ENCODE measurements at regions not wholly inside any gene's neighbourhood (a gene's known extent, or its start where the extent isn't known, plus 50 kb on each side); places are given as distances from the start of the nearest gene placed in this dataset.

- Histone ChIP-seq H3K9me3 (ENCODE audit: low read depth) (no peaks in the 10 kb centered on the region), H3K36me3 (ENCODE audit: low read depth) (no peaks in the 10 kb centered on the region), H3K27ac (no peak overlapping the region), H4K20me1 (ENCODE audit: insufficient read depth) (no peaks in the 10 kb centered on the region), H3K4me1 (ENCODE audit: insufficient read depth) (no peaks in the 10 kb centered on the region), H3K9ac (no peak overlapping the region), H3K9me2 (ENCODE audit: insufficient read depth) (no peaks in the 10 kb centered on the region), H3K79me2 (ENCODE audit: insufficient read depth) (peaks cover 25% of the 10 kb centered on the region; the same call in 1 of the 2 replicates), H3K4me2 (ENCODE audit: unreplicated experiment) (no peak overlapping the region), H3K4me3 (no peak overlapping the region), H2AFZ (no peak overlapping the region), H3K27me3 (replicated peaks; ENCODE audit: insufficient read depth) (no peaks in the 10 kb centered on the region), H3F3A (ENCODE audit: insufficient read depth) (peaks cover 4% of the 10 kb centered on the region; the same call in 1 of the 2 replicates)
- in situ Hi-C loops (cut with MboI), result no loop called here
- TF ChIP-seq EZH2phosphoT487 (IDR thresholded peaks at IDR 0.05; ENCODE audit: insufficient read depth, low read depth), result no peak
- TF ChIP-seq EZH2 (IDR thresholded peaks at IDR 0.05; ENCODE audit: insufficient read depth, poor library complexity, severe bottlenecking), result no peak
- WGBS, 2 experiments (ENCODE audit: low coverage in 1 of 2, low lambda C conversion rate in 2 of 2, missing lambda C conversion rate in 2 of 2), result 76 to 80% methylated on average over 6 of the region's 6 CpGs
- no peak for DNase-seq
Observed at GRCh38 chr21:16353764-16354163, 624.0 kb downstream of the USP25 start.

GRCh38 chr21:16357994-16358393, 628.2 kb downstream of the USP25 start:
- no peak overlapping the region for H2AFZ ChIP-seq
- TF ChIP-seq EZH2phosphoT487 (IDR thresholded peaks at IDR 0.05; ENCODE audit: insufficient read depth, low read depth) (no peak), EZH2 (IDR thresholded peaks at IDR 0.05; ENCODE audit: insufficient read depth, poor library complexity, severe bottlenecking) (no peak)
- no peak overlapping the region for H3K27ac ChIP-seq
- H3K79me2 ChIP-seq (ENCODE audit: insufficient read depth), result peaks cover 23% of the 10 kb centered on the region
- peaks cover 3% of the 10 kb centered on the region for H3K9me3 ChIP-seq (ENCODE audit: low read depth)
- H3K4me1 ChIP-seq (ENCODE audit: insufficient read depth), result no peaks in the 10 kb centered on the region
- no peaks in the 10 kb centered on the region for H3K27me3 ChIP-seq (replicated peaks; ENCODE audit: insufficient read depth)
- H3F3A ChIP-seq (ENCODE audit: insufficient read depth), result peaks cover 4% of the 10 kb centered on the region; the same call in 1 of the 2 replicates
- no peaks in the 10 kb centered on the region for H3K9me2 ChIP-seq (ENCODE audit: insufficient read depth)
- no peaks in the 10 kb centered on the region for H3K36me3 ChIP-seq (ENCODE audit: low read depth)
- no peaks in the 10 kb centered on the region for H4K20me1 ChIP-seq (ENCODE audit: insufficient read depth)
- DNase-seq, result no peak
- no peak overlapping the region for H3K4me2 ChIP-seq (ENCODE audit: unreplicated experiment)
- in situ Hi-C loops (cut with MboI), result no loop called here
- H3K4me3 ChIP-seq, result no peak overlapping the region
- no peak overlapping the region for H3K9ac ChIP-seq

GRCh38 chr21:16358784-16359183, 629.0 kb downstream of the USP25 start:
- peaks cover 4% of the 10 kb centered on the region; the same call in 1 of the 2 replicates for H3F3A ChIP-seq (ENCODE audit: insufficient read depth)
- no peaks in the 10 kb centered on the region for H3K27me3 ChIP-seq (replicated peaks; ENCODE audit: insufficient read depth)
- in situ Hi-C loops (cut with MboI), result no loop called here
- H3K4me2 ChIP-seq (ENCODE audit: unreplicated experiment), result no peak overlapping the region
- no peak for DNase-seq
- WGBS, 2 experiments (ENCODE audit: low coverage in 1 of 2, low lambda C conversion rate in 2 of 2, missing lambda C conversion rate in 2 of 2), result 61 to 75% methylated on average over 2 of the region's 2 CpGs
- H4K20me1 ChIP-seq (ENCODE audit: insufficient read depth), result no peaks in the 10 kb centered on the region
- TF ChIP-seq EZH2phosphoT487 (IDR thresholded peaks at IDR 0.05; ENCODE audit: insufficient read depth, low read depth), result no peak
- no peak for TF ChIP-seq EZH2 (IDR thresholded peaks at IDR 0.05; ENCODE audit: insufficient read depth, poor library complexity, severe bottlenecking)
- H2AFZ ChIP-seq, result no peak overlapping the region
- H3K9ac ChIP-seq, result no peak overlapping the region
- H3K27ac ChIP-seq, result no peak overlapping the region
- H3K9me2 ChIP-seq (ENCODE audit: insufficient read depth), result no peaks in the 10 kb centered on the region
- H3K36me3 ChIP-seq (ENCODE audit: low read depth), result no peaks in the 10 kb centered on the region
- no peak overlapping the region for H3K4me3 ChIP-seq
- no peaks in the 10 kb centered on the region for H3K4me1 ChIP-seq (ENCODE audit: insufficient read depth)
- peaks cover 23% of the 10 kb centered on the region for H3K79me2 ChIP-seq (ENCODE audit: insufficient read depth)
- H3K9me3 ChIP-seq (ENCODE audit: low read depth), result peaks cover 3% of the 10 kb centered on the region

GRCh38 chr21:16363100-16363499, 633.3 kb downstream of the USP25 start:
- Histone ChIP-seq H3K9me2 (ENCODE audit: insufficient read depth) (no peaks in the 10 kb centered on the region), H2AFZ (no peak overlapping the region), H3K9ac (no peak overlapping the region), H3K4me1 (ENCODE audit: insufficient read depth) (no peaks in the 10 kb centered on the region), H3K79me2 (ENCODE audit: insufficient read depth) (peaks cover 22% of the 10 kb centered on the region), H3K4me2 (ENCODE audit: unreplicated experiment) (no peak overlapping the region), H3K27me3 (replicated peaks; ENCODE audit: insufficient read depth) (no peaks in the 10 kb centered on the region), H3K36me3 (ENCODE audit: low read depth) (no peaks in the 10 kb centered on the region), H3K9me3 (ENCODE audit: low read depth) (peaks cover 3% of the 10 kb centered on the region), H3F3A (ENCODE audit: insufficient read depth) (no peaks in the 10 kb centered on the region), H3K4me3 (no peak overlapping the region), H4K20me1 (ENCODE audit: insufficient read depth) (no peaks in the 10 kb centered on the region), H3K27ac (no peak overlapping the region)
- no peak for TF ChIP-seq EZH2 (IDR thresholded peaks at IDR 0.05; ENCODE audit: insufficient read depth, poor library complexity, severe bottlenecking)
- TF ChIP-seq EZH2phosphoT487 (IDR thresholded peaks at IDR 0.05; ENCODE audit: insufficient read depth, low read depth), result no peak
- WGBS, 2 experiments (ENCODE audit: low coverage in 1 of 2, low lambda C conversion rate in 2 of 2, missing lambda C conversion rate in 2 of 2), result 53 to 65% methylated on average over 2 of the region's 2 CpGs
- in situ Hi-C loops (cut with MboI), result no loop called here
- DNase-seq, result no peak

- peaks cover 3% of the 10 kb centered on the region for H3K9me3 ChIP-seq (ENCODE audit: low read depth)
- no peaks in the 10 kb centered on the region for H3K36me3 ChIP-seq (ENCODE audit: low read depth)
- H3K9me2 ChIP-seq (ENCODE audit: insufficient read depth), result no peaks in the 10 kb centered on the region
- WGBS, 2 experiments (ENCODE audit: low coverage in 1 of 2, low lambda C conversion rate in 2 of 2, missing lambda C conversion rate in 2 of 2), result 54 to 57% methylated on average over 3 of the region's 3 CpGs
- no peaks in the 10 kb centered on the region for H3F3A ChIP-seq (ENCODE audit: insufficient read depth)
- in situ Hi-C loops (cut with MboI), result no loop called here
- no peak overlapping the region for H2AFZ ChIP-seq
- TF ChIP-seq EZH2phosphoT487 (IDR thresholded peaks at IDR 0.05; ENCODE audit: insufficient read depth, low read depth), result no peak
- TF ChIP-seq EZH2 (IDR thresholded peaks at IDR 0.05; ENCODE audit: insufficient read depth, poor library complexity, severe bottlenecking), result no peak
- H3K79me2 ChIP-seq (ENCODE audit: insufficient read depth), result peaks cover 22% of the 10 kb centered on the region
- H3K4me3 ChIP-seq, result no peak overlapping the region
- no peaks in the 10 kb centered on the region for H3K4me1 ChIP-seq (ENCODE audit: insufficient read depth)
- no peak overlapping the region for H3K9ac ChIP-seq
- H3K27ac ChIP-seq, result no peak overlapping the region
- H4K20me1 ChIP-seq (ENCODE audit: insufficient read depth), result no peaks in the 10 kb centered on the region
- H3K27me3 ChIP-seq (replicated peaks; ENCODE audit: insufficient read depth), result no peaks in the 10 kb centered on the region
- DNase-seq, result no peak
- H3K4me2 ChIP-seq (ENCODE audit: unreplicated experiment), result no peak overlapping the region
Observed at GRCh38 chr21:16363518-16363917, 633.7 kb downstream of the USP25 start.

All from GM23248 (cell line).